ENCODE measurements at regions not wholly inside any gene's neighbourhood (a gene's known extent, or its start where the extent isn't known, plus 50 kb on each side); places are given as distances from the start of the nearest gene placed in this dataset.
"Not testable (repeated sequence)": the region's sequence is repeated elsewhere in the genome, so short reads cannot be mapped to it uniquely, and the experiment has no call there.

DNA sequence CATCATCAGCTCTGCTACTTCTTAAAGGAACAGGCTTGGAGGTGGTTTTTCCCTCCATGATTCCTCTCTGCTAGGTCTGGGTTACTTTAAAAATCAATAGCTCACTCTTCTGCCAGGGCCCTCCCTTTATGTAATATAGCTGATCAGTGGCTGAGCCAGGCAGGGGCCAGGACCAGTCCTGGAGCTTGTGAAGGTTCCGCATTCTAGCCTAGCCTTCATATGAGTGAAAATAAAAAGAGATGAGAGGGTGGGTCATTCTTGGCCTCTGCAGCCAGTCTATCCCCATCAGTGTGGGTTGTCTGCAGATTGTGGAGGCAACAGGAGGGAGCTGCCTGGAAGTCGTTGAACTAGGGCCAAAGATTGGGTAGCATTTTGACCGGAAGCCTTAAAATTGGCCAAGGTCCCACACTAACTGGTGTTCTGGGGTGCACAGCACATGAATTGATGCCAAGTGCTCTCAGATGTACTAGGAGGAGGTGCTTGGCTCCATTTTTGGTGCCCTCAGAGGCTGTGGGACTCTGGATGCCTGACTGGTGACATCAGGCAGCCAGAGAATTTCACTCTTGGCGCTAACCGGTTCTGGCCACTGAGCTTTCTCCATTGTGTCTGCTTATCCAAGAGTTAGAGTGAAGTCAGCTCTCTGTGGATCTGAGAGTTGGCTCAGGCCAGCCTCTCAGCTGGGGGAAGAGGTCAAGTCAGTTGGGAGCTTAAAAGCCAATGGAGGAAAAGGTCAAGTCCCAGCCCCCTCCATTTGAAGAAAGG is 93.7 kb upstream of the FAM72C start:
- DNase-seq (ENCODE audit: low read depth, low spot score); H3K9me3 ChIP-seq (ENCODE audit: low read depth, low read length); H3K36me3 ChIP-seq (ENCODE audit: insufficient read depth, low read length); H3K4me3 ChIP-seq; H3K9ac ChIP-seq (ENCODE audit: insufficient read length); H3K27ac ChIP-seq: not testable (repeated sequence)

- not testable (repeated sequence) for H3K4me3 ChIP-seq; H3K9me3 ChIP-seq (ENCODE audit: low read depth, low read length); DNase-seq (ENCODE audit: low read depth, low spot score); H3K36me3 ChIP-seq (ENCODE audit: insufficient read depth, low read length); H3K9ac ChIP-seq (ENCODE audit: insufficient read length); H3K27ac ChIP-seq
These were observed 77.6 kb upstream of the FAM72C start for GRCh38 chr1:144049365-144049764.

GRCh38 chr1:144046645-144047044 is 74.9 kb upstream of the FAM72C start:
- not testable (repeated sequence) for H3K9me3 ChIP-seq (ENCODE audit: low read depth, low read length); H3K27ac ChIP-seq; H3K9ac ChIP-seq (ENCODE audit: insufficient read length); H3K36me3 ChIP-seq (ENCODE audit: insufficient read depth, low read length); H3K4me3 ChIP-seq; DNase-seq (ENCODE audit: low read depth, low spot score)

GRCh38 chr1:144045751-144046546 is 74.2 kb upstream of the FAM72C start:
- not testable (repeated sequence) for H3K4me3 ChIP-seq; DNase-seq (ENCODE audit: low read depth, low spot score); H3K9me3 ChIP-seq (ENCODE audit: low read depth, low read length); H3K27ac ChIP-seq; H3K9ac ChIP-seq (ENCODE audit: insufficient read length); H3K36me3 ChIP-seq (ENCODE audit: insufficient read depth, low read length)

DNA sequence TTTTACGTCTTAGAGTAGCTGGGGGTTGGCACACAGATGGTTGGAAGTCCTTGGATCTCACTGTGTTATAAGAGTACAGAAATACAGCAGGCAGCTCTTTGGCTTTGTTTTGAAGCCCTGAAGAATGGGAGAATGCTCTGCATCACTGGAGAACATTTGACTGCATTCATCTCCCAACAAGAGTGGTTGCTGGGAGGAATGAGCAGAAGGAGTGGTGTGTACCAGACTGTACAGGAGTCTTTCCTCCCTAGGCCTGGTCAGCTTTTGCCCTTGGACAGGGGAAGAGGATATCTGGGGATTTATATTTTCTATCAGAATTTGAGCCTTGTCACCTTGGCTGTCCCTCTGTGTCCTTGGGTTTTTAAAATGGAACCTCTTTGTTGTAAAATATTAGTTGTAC is 70.5 kb upstream of the FAM72C start:
- H3K9ac ChIP-seq (ENCODE audit: insufficient read length); DNase-seq (ENCODE audit: low read depth, low spot score); H3K9me3 ChIP-seq (ENCODE audit: low read depth, low read length); H3K36me3 ChIP-seq (ENCODE audit: insufficient read depth, low read length); H3K27ac ChIP-seq; H3K4me3 ChIP-seq: not testable (repeated sequence)

- DNase-seq (ENCODE audit: low read depth, low spot score); H3K4me3 ChIP-seq; H3K27ac ChIP-seq: not testable (repeated sequence)
These were observed 68.5 kb upstream of the FAM72C start for GRCh38 chr1:144040293-144040692.

DNA sequence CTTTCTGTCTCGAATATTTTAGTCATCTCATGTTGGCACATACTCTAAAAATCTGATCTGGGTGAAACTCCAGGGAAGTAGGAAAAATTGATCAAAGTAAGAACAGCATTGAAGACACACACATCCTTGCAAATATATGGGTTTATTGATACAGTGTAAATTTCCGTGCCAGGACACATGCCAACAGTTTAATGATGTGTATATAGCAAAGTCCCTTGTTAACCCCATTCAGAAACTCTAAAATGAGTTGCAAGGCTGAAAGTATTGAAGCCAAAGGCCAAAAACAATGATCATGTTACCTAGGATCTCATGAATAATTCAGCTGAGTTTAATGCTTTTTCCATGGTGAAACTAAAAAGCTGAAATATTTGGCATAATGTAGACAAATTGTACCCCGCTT is 62.3 kb upstream of the FAM72C start:
- not testable (repeated sequence) for H3K4me3 ChIP-seq; DNase-seq (ENCODE audit: low read depth, low spot score)

More at GRCh38 chr1:144040293-144040692, 68.5 kb upstream of the FAM72C start:
- not testable (repeated sequence) for H3K36me3 ChIP-seq (ENCODE audit: insufficient read depth, low read length); H3K9me3 ChIP-seq (ENCODE audit: low read depth, low read length); H3K9ac ChIP-seq (ENCODE audit: insufficient read length)

GRCh38 chr1:144031550-144031949 is 59.8 kb upstream of the FAM72C start:
- not testable (repeated sequence) for H3K27ac ChIP-seq; H3K9ac ChIP-seq (ENCODE audit: insufficient read length); H3K9me3 ChIP-seq (ENCODE audit: low read depth, low read length); DNase-seq (ENCODE audit: low read depth, low spot score); H3K36me3 ChIP-seq (ENCODE audit: insufficient read depth, low read length); H3K4me3 ChIP-seq

More for the DNA sequence above, 62.3 kb upstream of the FAM72C start:
- H3K9me3 ChIP-seq (ENCODE audit: low read depth, low read length); H3K9ac ChIP-seq (ENCODE audit: insufficient read length); H3K27ac ChIP-seq; H3K36me3 ChIP-seq (ENCODE audit: insufficient read depth, low read length): not testable (repeated sequence)

DNA sequence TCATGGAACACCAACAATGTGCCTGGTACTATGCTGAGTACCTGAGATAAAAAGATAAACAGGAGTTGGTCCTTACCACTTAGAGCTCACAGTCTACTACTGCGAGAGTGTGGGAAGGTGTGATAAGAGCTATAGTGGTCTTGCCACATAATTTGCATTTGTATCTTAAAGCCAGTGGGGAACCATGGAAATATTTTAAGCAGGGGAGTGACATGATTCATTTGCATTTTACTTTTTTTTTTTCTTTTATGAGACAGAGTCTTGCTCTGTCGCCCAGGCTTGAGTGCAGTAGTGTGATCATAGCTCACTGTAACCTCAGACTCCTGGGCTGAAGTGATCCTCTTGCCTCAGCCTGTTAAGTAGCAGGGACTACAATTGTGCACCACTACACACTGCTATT is 54.2 kb upstream of the FAM72C start:
- not testable (repeated sequence) for H3K4me3 ChIP-seq; H3K9ac ChIP-seq (ENCODE audit: insufficient read length); DNase-seq (ENCODE audit: low read depth, low spot score); H3K36me3 ChIP-seq (ENCODE audit: insufficient read depth, low read length); H3K27ac ChIP-seq; H3K9me3 ChIP-seq (ENCODE audit: low read depth, low read length)

GRCh38 chr1:144021690-144022384 is 50.1 kb upstream of the FAM72C start:
- H3K27ac ChIP-seq; H3K36me3 ChIP-seq (ENCODE audit: insufficient read depth, low read length); H3K9ac ChIP-seq (ENCODE audit: insufficient read length); DNase-seq (ENCODE audit: low read depth, low spot score); H3K4me3 ChIP-seq; H3K9me3 ChIP-seq (ENCODE audit: low read depth, low read length): not testable (repeated sequence)

All from SK-N-MC (cell line).